GM21619 (cell line): ENCODE measurements at regions not wholly inside any gene's neighbourhood (a gene's known extent, or its start where the extent isn't known, plus 50 kb on each side); places are given as distances from the start of the nearest gene placed in this dataset.
"Not testable (repeated sequence)": the region's sequence is repeated elsewhere in the genome, so short reads cannot be mapped to it uniquely, and the experiment has no call there.

Experiments used
- ATAC-seq: cut with Tn5 transposase; IDR thresholded peaks from one replicate; pipeline ENCODE4 v1.9.1; 2021; ENCODE audit not compliant: unreplicated experiment

GRCh38 chr2:107685421-107685986 is 141.2 kb upstream of the RGPD4 start:
- ATAC-seq = no peak

- ATAC-seq = no peak
Measured at GRCh38 chr2:107687073-107687472, 139.6 kb upstream of the RGPD4 start.

- ATAC-seq = no peak
Measured at GRCh38 chr2:107688135-107688534, 138.6 kb upstream of the RGPD4 start.

GRCh38 chr2:107693604-107694003 is 133.1 kb upstream of the RGPD4 start:
- no peak for ATAC-seq

- no peak for ATAC-seq
Measured at GRCh38 chr2:107694667-107695066, 132.0 kb upstream of the RGPD4 start.

GRCh38 chr2:107697385-107697784 is 129.3 kb upstream of the RGPD4 start:
- no peak for ATAC-seq

GRCh38 chr2:107698861-107699260 is 127.8 kb upstream of the RGPD4 start:
- ATAC-seq = no peak

GRCh38 chr2:107700073-107700472 is 126.6 kb upstream of the RGPD4 start:
- ATAC-seq = no peak

- no peak for ATAC-seq
Measured at GRCh38 chr2:107711941-107712340, 114.8 kb upstream of the RGPD4 start.

GRCh38 chr2:107712857-107713256 is 113.8 kb upstream of the RGPD4 start:
- no peak for ATAC-seq

GRCh38 chr2:107717661-107718060 is 109.0 kb upstream of the RGPD4 start:
- ATAC-seq = no peak

GRCh38 chr2:107719141-107719540 is 107.6 kb upstream of the RGPD4 start:
- no peak for ATAC-seq

GRCh38 chr2:107719836-107720235 is 106.9 kb upstream of the RGPD4 start:
- ATAC-seq = no peak

- ATAC-seq = no peak
Measured at GRCh38 chr2:107721178-107721577, 105.5 kb upstream of the RGPD4 start.

GRCh38 chr2:107721586-107721985 is 105.1 kb upstream of the RGPD4 start:
- ATAC-seq = no peak

GRCh38 chr2:107725824-107726223 is 100.9 kb upstream of the RGPD4 start:
- ATAC-seq = not testable (repeated sequence)

GRCh38 chr2:107727318-107727717 is 99.4 kb upstream of the RGPD4 start:
- ATAC-seq = no peak

GRCh38 chr2:107728586-107728985 is 98.1 kb upstream of the RGPD4 start:
- ATAC-seq = no peak

GRCh38 chr2:107729440-107729839 is 97.3 kb upstream of the RGPD4 start:
- no peak for ATAC-seq

GRCh38 chr2:107730898-107731297 is 95.8 kb upstream of the RGPD4 start:
- ATAC-seq = no peak

GRCh38 chr2:107731435-107731834 is 95.3 kb upstream of the RGPD4 start:
- no peak for ATAC-seq

GRCh38 chr2:107735201-107735600 is 91.5 kb upstream of the RGPD4 start:
- ATAC-seq = no peak

GRCh38 chr2:107737756-107738155 is 88.9 kb upstream of the RGPD4 start:
- no peak for ATAC-seq

- no peak for ATAC-seq
Measured at GRCh38 chr2:107738266-107738665, 88.4 kb upstream of the RGPD4 start.
